Erythroblast (primary cell): ENCODE measurements at regions not wholly inside any gene's neighbourhood (a gene's known extent, or its start where the extent isn't known, plus 50 kb on each side); places are given as distances from the start of the nearest gene placed in this dataset.

Source experiments
- GATA1 ChIP-seq: IDR thresholded peaks from 2 replicates; pipeline ENCODE4 v1.6.1; 2011; ENCODE audit warnings: low read depth, mild to moderate bottlenecking, control low read depth, low read length, moderate library complexity
- POLR2A ChIP-seq: IDR thresholded peaks from 2 replicates; pipeline ENCODE4 v1.6.1; 2011; ENCODE audit warnings: mild to moderate bottlenecking, low read length

GRCh38 chr13:103788061-103788652 lies 721.9 kb upstream of the SLC10A2 start:
- TF ChIP-seq POLR2A (no peak), GATA1 (no peak)
